ENCODE measurements at regions not wholly inside any gene's neighbourhood (a gene's known extent, or its start where the extent isn't known, plus 50 kb on each side); places are given as distances from the start of the nearest gene placed in this dataset.

DNA sequence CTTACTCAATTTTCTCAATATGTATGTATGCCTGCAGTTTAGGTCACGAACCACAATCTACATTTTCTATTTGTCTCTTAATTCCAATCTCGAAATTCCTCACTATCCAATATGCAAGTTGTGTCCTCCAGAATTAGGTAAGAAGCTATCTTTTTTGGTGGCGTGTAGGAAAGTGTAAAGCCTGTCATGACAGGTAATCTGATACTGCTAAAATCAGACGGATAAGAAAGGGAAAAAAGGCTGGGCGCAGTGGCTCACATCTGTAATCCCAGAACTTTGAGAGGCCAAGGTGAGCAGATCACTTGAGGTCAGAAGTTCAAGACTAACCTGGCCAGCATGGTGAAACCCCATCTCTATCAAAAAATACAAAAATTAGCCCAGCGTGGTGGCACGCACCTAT is 185.3 kb downstream of the IBTK start:
- no peaks in the 10 kb centered on the region for H3K36me3 Mint-ChIP-seq (ENCODE audit: low read depth)
- intact Hi-C loops (cut with micrococcal nuclease) = no loop called here
- H3K27ac Mint-ChIP-seq = no peak overlapping the region
- H3K9me3 Mint-ChIP-seq = no peaks in the 10 kb centered on the region
- no peak overlapping the region for H3K4me3 Mint-ChIP-seq (ENCODE audit: low read depth)
- no peaks in the 10 kb centered on the region for H3K27me3 Mint-ChIP-seq (ENCODE audit: low read depth)
- H3K4me1 Mint-ChIP-seq (ENCODE audit: low read depth) = no peaks in the 10 kb centered on the region
- no peak for DNase-seq (ENCODE audit: low spot score)

- Mint-ChIP-seq H3K27ac (no peak overlapping the region), H3K9me3 (no peaks in the 10 kb centered on the region), H3K4me1 (ENCODE audit: low read depth) (no peaks in the 10 kb centered on the region), H3K36me3 (ENCODE audit: low read depth) (no peaks in the 10 kb centered on the region), H3K4me3 (ENCODE audit: low read depth) (no peak overlapping the region), H3K27me3 (ENCODE audit: low read depth) (no peaks in the 10 kb centered on the region)
- intact Hi-C loops (cut with micrococcal nuclease) = no loop called here
- DNase-seq (ENCODE audit: low spot score) = no peak
Observed at GRCh38 chr6:82057846-82058554, 189.5 kb downstream of the IBTK start.

GRCh38 chr6:82056567-82056966 is 191.0 kb downstream of the IBTK start:
- H3K27ac Mint-ChIP-seq = no peak overlapping the region
- H3K36me3 Mint-ChIP-seq (ENCODE audit: low read depth) = no peaks in the 10 kb centered on the region
- no peak overlapping the region for H3K4me3 Mint-ChIP-seq (ENCODE audit: low read depth)
- no peaks in the 10 kb centered on the region for H3K9me3 Mint-ChIP-seq
- intact Hi-C loops (cut with micrococcal nuclease) = no loop called here
- no peaks in the 10 kb centered on the region for H3K27me3 Mint-ChIP-seq (ENCODE audit: low read depth)
- no peaks in the 10 kb centered on the region for H3K4me1 Mint-ChIP-seq (ENCODE audit: low read depth)
- DNase-seq (ENCODE audit: low spot score) = no peak

DNA sequence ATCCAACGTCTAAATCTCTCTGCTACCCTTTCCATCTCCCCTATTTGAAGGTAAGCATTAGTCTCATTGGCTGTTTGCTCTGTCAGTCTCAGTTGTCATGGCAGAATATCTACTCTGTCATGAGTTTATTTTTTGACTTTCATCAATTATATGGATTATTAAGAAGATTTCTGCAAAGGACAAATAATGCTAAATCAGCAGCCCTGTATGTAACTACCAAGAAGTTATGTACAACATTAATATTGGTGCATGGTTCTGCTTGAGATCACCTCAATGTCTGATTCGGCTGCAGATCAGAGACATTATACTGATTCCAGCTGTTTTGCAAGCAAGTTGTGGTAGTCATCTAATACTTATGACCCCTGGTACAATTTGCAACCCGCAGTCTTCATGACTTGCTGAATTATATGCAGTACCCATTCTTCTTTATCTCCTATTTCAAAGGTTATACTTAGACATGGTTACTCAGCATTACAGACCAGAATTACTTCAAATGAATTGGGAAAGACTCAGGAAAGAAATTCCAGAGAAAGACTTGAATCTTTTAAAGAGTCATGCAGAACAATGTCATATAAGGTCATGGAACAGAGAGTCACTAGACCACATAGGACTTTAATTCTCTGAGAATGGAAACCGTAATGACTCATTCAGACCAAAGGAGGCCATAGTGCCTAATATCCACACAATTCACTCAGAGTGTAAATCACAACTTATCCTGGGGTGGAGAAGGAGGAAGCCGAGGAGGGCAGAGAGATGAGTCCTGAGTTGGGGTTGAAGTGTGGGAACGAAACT is 201.4 kb downstream of the IBTK start:
- Mint-ChIP-seq H3K9me3 (no peaks in the 10 kb centered on the region), H3K27ac (no peak overlapping the region), H3K36me3 (ENCODE audit: low read depth) (no peaks in the 10 kb centered on the region), H3K27me3 (ENCODE audit: low read depth) (no peaks in the 10 kb centered on the region), H3K4me3 (ENCODE audit: low read depth) (no peak overlapping the region), H3K4me1 (ENCODE audit: low read depth) (no peaks in the 10 kb centered on the region)
- DNase-seq (ENCODE audit: low spot score) = no peak
- intact Hi-C loops (cut with micrococcal nuclease) = no loop called here

DNA sequence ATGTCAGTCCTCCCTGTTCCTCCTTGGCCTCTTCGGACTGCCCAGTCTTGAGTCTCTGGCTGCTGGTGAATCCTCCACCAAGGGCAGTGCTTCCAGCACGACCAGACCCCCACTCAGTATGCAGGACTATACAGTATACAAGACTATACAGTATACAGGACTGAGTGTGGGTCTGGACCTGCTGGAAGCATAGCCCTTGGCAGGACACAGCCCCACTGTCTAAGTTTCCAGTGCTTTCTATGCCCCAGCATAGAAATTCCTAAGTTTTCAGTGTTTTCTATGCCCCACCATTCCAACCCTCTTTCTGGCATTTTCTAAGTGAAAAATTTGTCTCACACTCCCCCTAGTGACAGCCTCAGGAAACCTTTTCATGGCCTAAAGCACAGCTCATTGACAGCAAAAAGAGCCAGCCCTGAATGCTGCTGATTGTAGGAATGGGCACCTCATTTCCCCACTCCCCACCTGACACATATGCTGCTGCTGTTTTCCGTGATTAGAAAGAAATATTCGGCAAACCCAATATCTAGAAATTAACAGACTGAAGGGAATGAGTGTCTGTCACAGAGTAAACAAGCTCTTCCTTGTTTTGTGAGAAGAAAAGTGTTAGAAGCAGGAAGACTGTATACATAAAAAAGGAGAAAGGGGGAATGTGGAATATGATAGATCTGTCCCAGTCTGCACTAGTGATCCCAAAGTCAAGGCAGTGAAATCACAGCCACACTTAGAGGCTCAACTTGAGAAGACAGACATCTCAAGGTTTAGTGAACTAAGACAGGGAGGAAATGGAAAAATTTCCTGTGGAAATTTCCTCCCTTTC is 206.9 kb downstream of the IBTK start:
- no peaks in the 10 kb centered on the region for H3K9me3 Mint-ChIP-seq
- H3K36me3 Mint-ChIP-seq (ENCODE audit: low read depth) = no peaks in the 10 kb centered on the region
- no peaks in the 10 kb centered on the region for H3K27me3 Mint-ChIP-seq (ENCODE audit: low read depth)
- no peak for DNase-seq (ENCODE audit: low spot score)
- H3K4me3 Mint-ChIP-seq (ENCODE audit: low read depth) = no peak overlapping the region
- H3K27ac Mint-ChIP-seq = no peak overlapping the region
- H3K4me1 Mint-ChIP-seq (ENCODE audit: low read depth) = no peaks in the 10 kb centered on the region
- intact Hi-C loops (cut with micrococcal nuclease) = no loop called here

DNA sequence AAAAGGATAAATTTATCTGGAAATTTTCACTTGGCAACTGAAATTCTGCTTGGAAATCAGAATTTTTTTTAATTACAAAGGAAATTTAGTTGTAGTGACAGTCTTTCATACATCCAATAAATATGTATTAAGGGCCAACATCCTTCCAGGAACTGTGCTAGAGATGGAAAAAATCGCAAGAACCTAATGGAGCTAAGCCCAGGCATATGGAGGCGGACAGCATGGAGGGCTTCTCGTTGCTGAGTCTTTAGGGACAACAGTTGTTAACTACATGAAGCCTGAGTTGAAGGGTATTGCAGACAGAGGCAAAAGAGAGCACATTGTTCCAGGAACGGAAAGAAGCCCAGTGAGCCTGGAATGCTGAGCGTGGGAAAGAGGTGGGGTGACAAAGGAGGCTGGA is 208.9 kb downstream of the IBTK start:
- H3K27me3 Mint-ChIP-seq (ENCODE audit: low read depth) = no peaks in the 10 kb centered on the region
- no peak overlapping the region for H3K4me3 Mint-ChIP-seq (ENCODE audit: low read depth)
- intact Hi-C loops (cut with micrococcal nuclease) = no loop called here
- H3K4me1 Mint-ChIP-seq (ENCODE audit: low read depth) = no peaks in the 10 kb centered on the region
- no peaks in the 10 kb centered on the region for H3K36me3 Mint-ChIP-seq (ENCODE audit: low read depth)
- no peaks in the 10 kb centered on the region for H3K9me3 Mint-ChIP-seq
- DNase-seq (ENCODE audit: low spot score) = no peak
- H3K27ac Mint-ChIP-seq = no peak overlapping the region

- Mint-ChIP-seq H3K9me3 (no peaks in the 10 kb centered on the region), H3K27ac (no peak overlapping the region)
Observed at GRCh38 chr6:82035526-82035925, 212.0 kb downstream of the IBTK start.

GRCh38 chr6:82033631-82034211 is 213.8 kb downstream of the IBTK start:
- H3K9me3 Mint-ChIP-seq = no peaks in the 10 kb centered on the region
- intact Hi-C loops (cut with micrococcal nuclease) = no loop called here
- no peaks in the 10 kb centered on the region for H3K4me1 Mint-ChIP-seq (ENCODE audit: low read depth)
- H3K36me3 Mint-ChIP-seq (ENCODE audit: low read depth) = no peaks in the 10 kb centered on the region
- no peak for DNase-seq (ENCODE audit: low spot score)
- peaks cover 2% of the 10 kb centered on the region for H3K27me3 Mint-ChIP-seq (ENCODE audit: low read depth)
- no peak overlapping the region for H3K27ac Mint-ChIP-seq
- H3K4me3 Mint-ChIP-seq (ENCODE audit: low read depth) = no peak overlapping the region

More at GRCh38 chr6:82035526-82035925, 212.0 kb downstream of the IBTK start:
- Mint-ChIP-seq H3K4me3 (ENCODE audit: low read depth) (no peak overlapping the region), H3K36me3 (ENCODE audit: low read depth) (no peaks in the 10 kb centered on the region), H3K27me3 (ENCODE audit: low read depth) (peaks cover 2% of the 10 kb centered on the region), H3K4me1 (ENCODE audit: low read depth) (no peaks in the 10 kb centered on the region)
- no peak for DNase-seq (ENCODE audit: low spot score)
- intact Hi-C loops (cut with micrococcal nuclease) = no loop called here

- no peak overlapping the region for H3K27ac Mint-ChIP-seq
- intact Hi-C loops (cut with micrococcal nuclease) = no loop called here
- H3K9me3 Mint-ChIP-seq = no peaks in the 10 kb centered on the region
- peaks cover 2% of the 10 kb centered on the region for H3K27me3 Mint-ChIP-seq (ENCODE audit: low read depth)
- no peak for DNase-seq (ENCODE audit: low spot score)
- H3K4me1 Mint-ChIP-seq (ENCODE audit: low read depth) = no peaks in the 10 kb centered on the region
- no peaks in the 10 kb centered on the region for H3K36me3 Mint-ChIP-seq (ENCODE audit: low read depth)
- H3K4me3 Mint-ChIP-seq (ENCODE audit: low read depth) = no peak overlapping the region
Observed at GRCh38 chr6:82032444-82032843, 215.1 kb downstream of the IBTK start.

DNA sequence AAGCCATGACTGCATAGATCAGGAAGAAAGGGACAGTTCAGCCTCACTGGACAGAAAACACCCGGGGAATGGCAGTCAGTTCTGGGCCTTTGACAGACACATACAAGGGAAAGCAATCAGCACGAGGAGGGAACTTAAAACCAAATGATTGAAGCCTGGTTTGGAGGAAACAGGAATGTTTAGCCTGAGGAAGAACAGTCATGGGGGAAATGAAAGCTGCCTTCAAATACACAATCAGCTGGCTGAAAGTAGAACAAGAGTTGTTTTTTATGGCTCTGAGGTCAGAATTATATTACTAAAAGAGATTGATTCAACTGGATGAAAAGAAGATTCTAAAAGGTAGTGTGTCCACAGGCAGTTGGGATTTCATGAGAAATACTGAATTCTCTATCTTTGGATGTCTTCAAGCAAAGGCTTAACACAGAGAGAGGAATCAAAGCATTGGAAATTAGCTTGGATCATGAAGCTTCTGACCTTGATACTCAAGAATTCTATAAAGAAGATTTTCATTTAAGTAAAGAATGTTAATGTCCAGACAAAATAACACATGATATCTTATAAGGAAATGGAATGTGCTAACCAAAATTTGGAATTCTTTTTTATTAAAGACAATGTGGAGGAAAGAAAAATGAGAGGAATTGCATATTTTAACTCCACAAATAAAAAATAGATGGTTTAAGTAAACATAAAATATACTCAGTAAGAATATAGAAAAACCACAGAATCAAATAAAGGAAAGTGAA is 216.6 kb downstream of the IBTK start:
- Mint-ChIP-seq H3K27me3 (ENCODE audit: low read depth) (peaks cover 2% of the 10 kb centered on the region), H3K27ac (no peak overlapping the region), H3K4me3 (ENCODE audit: low read depth) (no peak overlapping the region), H3K9me3 (no peaks in the 10 kb centered on the region), H3K36me3 (ENCODE audit: low read depth) (no peaks in the 10 kb centered on the region), H3K4me1 (ENCODE audit: low read depth) (no peaks in the 10 kb centered on the region)
- intact Hi-C loops (cut with micrococcal nuclease) = no loop called here
- no peak for DNase-seq (ENCODE audit: low spot score)

DNA sequence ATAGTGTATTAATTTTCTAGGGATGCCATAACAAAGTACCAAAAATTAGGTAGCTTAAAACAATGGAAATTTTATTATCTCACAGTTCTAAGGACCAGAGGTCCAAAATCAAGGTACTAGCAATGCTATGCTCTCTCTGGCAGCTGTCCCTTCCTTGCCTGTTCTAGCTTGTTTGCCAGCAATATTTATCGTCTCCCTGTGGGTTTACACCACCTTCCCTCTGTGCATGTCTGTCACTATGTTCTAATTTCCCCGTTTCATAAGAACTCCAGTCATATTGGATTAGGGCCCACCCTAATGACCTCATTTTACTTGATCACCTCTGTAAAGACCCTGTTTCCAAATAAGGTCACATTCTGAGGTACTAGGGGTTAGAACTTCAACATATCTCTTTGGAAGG is 217.2 kb downstream of the IBTK start:
- Mint-ChIP-seq H3K27me3 (ENCODE audit: low read depth) (peaks cover 2% of the 10 kb centered on the region), H3K4me3 (ENCODE audit: low read depth) (no peak overlapping the region), H3K36me3 (ENCODE audit: low read depth) (no peaks in the 10 kb centered on the region), H3K27ac (no peak overlapping the region), H3K4me1 (ENCODE audit: low read depth) (no peaks in the 10 kb centered on the region), H3K9me3 (no peaks in the 10 kb centered on the region)
- intact Hi-C loops (cut with micrococcal nuclease) = no loop called here
- no peak for DNase-seq (ENCODE audit: low spot score)

GRCh38 chr6:82025271-82025670 is 222.3 kb downstream of the IBTK start:
- H3K4me3 Mint-ChIP-seq (ENCODE audit: low read depth) = no peak overlapping the region

More at GRCh38 chr6:82025271-82025670, 222.3 kb downstream of the IBTK start:
- no peaks in the 10 kb centered on the region for H3K9me3 Mint-ChIP-seq
- no peaks in the 10 kb centered on the region for H3K36me3 Mint-ChIP-seq (ENCODE audit: low read depth)
- no peak for DNase-seq (ENCODE audit: low spot score)
- intact Hi-C loops (cut with micrococcal nuclease) = no loop called here
- H3K4me1 Mint-ChIP-seq (ENCODE audit: low read depth) = no peaks in the 10 kb centered on the region
- H3K27ac Mint-ChIP-seq = no peak overlapping the region
- H3K27me3 Mint-ChIP-seq (ENCODE audit: low read depth) = no peaks in the 10 kb centered on the region
